GM19455 (cell line): ENCODE measurements at regions not wholly inside any gene's neighbourhood (a gene's known extent, or its start where the extent isn't known, plus 50 kb on each side); places are given as distances from the start of the nearest gene placed in this dataset.
"Not testable (repeated sequence)": the region's sequence is repeated elsewhere in the genome, so short reads cannot be mapped to it uniquely, and the experiment has no call there.

Source experiments
- ATAC-seq: cut with Tn5 transposase; IDR thresholded peaks from one replicate; pipeline ENCODE4 v1.9.1; 2021; ENCODE audit not compliant: unreplicated experiment

GRCh38 chr14:45990252-45990651, 661.3 kb downstream of the RPL10L start:
- ATAC-seq: no peak

- ATAC-seq: no peak
These were observed 675.6 kb downstream of the RPL10L start for GRCh38 chr14:45976001-45976400.

- ATAC-seq: no peak
These were observed 679.2 kb downstream of the RPL10L start for GRCh38 chr14:45972416-45972815.

DNA sequence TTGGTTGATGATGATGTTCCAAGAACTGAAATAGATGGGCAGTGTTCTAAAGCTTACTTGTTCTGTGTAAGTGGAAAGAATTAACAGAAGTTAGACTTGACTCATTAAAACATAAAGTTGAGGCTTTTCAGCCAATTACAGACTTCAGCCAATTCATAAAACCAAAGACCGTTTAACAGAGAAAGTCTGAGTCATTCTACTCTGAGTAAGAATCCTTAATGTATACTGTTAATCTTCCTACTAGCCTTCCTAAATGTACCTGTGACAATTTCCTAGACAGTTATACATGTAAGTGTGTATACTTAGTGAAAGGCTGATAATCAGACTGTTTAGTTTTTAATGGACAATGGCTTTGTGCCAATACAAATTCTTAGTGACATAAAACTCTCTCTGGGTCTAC, 681.0 kb downstream of the RPL10L start:
- ATAC-seq: no peak

DNA sequence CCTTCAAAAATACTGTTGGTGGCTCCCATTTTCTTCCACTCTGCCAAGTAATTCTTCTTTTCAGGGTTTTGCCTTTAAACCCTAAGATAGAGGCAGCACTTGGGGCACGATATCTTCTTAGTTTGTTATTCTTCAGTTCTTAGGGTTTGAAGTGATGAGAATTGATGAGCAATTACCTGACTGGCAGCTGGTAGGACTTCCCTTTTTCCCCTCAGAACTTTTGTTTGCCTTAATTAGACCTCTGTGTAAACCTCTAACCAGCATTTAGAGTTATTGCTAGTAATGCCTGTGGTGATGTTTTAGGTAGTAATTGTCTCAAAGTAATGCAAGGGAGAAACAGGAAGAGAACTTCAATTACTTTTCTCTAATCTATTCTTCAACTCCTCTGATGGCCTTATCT, 683.5 kb downstream of the RPL10L start:
- ATAC-seq: no peak

DNA sequence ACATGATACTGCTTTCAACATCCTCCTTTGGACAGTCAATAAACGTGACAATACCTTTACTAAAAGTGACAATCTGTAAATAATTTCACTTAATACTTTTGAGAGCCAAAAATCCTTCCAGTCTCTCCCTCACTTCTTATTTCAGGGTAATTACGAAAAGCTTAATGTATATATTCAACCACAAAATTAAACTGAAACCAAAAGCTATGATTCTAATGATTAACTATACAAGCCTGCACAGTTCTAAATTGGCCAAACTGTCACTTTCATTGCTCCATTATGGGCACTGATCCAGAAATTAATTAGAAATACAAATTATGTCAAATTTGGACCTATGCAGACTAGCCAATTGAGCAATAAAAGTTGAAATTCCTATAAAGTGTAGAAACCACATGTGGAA, 696.5 kb upstream of the MIS18BP1 start:
- ATAC-seq: no peak

DNA sequence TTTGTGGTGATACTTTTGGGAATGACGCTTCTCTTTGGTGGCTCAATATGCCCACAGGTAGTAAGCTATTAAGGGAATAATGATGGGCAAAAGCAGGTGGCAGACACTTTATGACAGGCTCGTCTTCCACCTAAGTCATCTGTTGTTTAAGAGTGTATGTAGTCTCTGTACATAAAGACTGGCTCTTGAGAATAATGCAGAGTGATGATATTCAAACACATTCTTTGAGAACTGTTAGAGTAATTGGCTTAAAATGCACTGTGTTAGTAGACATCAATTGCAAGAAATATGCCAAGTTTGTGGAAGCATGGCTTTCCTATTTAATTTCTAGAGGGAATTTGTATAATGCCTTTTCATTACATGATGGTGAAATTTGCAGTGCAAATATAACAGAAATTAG, 694.8 kb upstream of the MIS18BP1 start:
- no peak for ATAC-seq

DNA sequence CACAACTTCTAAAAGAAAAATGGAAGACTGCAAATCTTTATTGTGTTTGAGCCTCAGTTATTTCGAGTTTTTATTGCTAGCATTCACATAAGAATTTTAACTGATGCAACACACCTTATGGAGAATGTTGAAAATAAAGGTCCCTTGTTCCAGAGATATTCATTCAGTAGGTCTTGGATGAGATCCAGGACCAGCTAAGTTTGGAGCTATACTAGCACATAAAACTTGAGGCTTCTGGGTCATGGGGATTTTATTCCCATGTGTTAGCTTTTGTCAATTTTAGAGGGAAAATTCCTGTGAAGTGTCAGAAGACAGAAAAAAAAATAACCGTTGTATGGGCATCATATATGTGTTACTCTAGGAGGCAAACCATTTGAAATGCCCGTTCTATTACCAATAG, 693.2 kb upstream of the MIS18BP1 start:
- no peak for ATAC-seq

- no peak for ATAC-seq
These were observed 687.3 kb upstream of the MIS18BP1 start for GRCh38 chr14:45940318-45940717.

GRCh38 chr14:45939572-45939971, 686.6 kb upstream of the MIS18BP1 start:
- ATAC-seq: no peak

DNA sequence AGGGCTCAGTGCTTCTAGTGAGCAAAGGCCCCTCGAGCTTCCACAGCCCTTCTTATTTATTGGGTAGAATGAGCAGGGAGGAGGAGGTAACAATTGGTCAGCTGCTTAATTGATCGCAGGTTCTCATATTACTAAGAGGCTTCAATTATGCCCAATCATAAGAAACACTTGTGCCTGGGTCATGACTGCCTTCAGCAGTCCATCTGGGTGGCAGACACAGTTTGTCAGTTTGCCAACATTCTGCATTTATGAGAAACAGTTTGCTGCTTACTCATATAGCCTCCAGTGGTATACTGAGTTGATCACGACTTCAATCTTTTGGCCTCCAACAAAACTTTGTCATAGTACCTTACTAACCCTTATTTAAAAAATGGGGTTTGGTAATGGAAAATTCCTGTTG, 667.0 kb upstream of the MIS18BP1 start:
- ATAC-seq: not testable (repeated sequence)

GRCh38 chr14:45916340-45916953, 663.4 kb upstream of the MIS18BP1 start:
- no peak for ATAC-seq

DNA sequence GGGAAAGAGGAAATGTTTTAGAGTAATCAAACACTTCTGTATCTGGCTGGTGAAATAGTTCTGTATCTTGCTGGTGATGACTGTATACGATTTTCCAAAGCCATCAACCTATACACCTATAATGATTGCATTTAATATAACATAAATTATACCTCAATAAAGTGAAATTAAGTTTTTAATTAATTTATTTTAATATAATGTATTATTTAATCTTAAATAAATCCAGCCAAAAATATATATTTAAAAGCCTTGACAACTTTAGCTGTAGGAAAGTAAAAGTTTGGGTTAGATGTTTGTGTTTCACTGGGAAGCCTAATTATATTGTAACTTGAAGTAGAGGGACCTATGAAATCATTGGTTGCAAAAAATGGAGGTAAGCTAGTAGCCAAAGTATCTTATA, 654.8 kb upstream of the MIS18BP1 start:
- no peak for ATAC-seq

DNA sequence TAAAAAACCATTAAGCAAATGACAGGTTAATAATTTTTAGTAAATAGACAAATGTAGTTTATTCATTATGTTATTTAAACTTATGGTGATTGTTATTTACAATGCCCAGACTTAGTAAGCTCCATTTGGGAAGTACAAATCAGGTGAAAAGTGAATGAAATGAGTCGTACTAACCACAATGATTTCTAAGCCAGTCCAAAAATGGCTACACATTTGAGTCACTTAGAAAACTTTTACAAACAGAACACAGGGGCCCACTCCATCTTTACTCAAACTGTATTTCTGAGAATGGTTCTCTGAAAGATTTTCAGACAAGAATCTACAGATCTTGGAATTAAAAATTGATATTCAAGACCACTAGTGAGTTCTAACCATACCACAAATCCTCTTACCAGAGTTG, 653.3 kb upstream of the MIS18BP1 start:
- ATAC-seq: no peak

DNA sequence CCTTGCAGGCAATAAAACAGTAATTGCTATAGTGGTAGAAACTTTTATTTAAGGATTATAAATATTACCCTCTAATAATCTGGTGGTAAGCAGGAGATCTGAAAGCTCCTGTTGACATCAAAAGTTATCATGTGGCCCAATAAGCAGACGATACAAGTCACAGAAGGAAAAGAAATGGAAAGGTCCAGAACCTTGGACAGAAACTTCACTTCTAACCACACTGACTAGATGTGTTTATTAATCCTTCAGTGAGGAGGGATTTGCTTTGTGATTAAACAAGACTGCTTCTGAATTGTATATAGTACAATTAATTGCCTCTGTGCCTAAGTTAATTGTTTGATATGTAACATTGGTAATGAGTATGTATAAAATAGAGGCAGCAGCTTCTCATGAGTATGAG, 652.7 kb upstream of the MIS18BP1 start:
- ATAC-seq: no peak

DNA sequence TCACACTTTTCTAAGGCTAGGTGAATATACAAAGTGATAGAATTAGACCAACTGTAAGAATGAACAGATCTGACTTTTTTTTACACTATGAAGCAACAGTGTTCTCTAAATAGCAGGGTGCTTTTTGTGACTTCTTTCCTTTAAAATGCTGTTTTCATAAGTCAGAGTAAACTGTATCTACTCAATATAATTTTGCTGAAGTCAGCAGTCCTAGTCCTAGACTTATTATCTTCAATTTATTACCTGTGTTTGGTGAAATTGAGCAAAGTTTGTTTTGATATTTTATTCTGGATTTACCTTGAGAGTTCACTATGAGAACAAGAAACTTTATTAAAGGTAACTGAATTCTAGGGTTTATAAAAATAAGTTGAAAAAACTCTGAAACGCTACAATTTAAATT, 651.3 kb upstream of the MIS18BP1 start:
- no peak for ATAC-seq

GRCh38 chr14:45902241-45902640, 649.2 kb upstream of the MIS18BP1 start:
- ATAC-seq: no peak

DNA sequence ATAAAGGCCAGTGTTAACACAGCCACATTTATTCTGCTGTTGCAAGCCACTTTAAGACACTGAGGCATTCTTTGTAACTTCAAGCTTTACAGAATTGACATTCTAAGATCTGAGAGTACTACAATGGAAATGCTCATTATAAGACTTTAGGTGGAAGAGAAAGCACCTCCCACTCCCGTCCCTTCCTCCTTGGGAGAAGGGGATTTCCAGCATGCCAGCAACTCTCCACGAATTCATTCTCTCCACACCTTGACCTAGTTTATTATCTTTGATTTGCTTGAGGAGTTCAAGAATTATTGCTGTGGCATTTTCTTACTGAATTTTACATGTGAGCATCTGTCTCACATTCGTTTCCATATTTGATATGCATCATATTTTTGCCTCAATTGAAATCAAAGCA, 644.4 kb upstream of the MIS18BP1 start:
- no peak for ATAC-seq

- no peak for ATAC-seq
These were observed 640.1 kb upstream of the MIS18BP1 start for GRCh38 chr14:45893127-45893526.

DNA sequence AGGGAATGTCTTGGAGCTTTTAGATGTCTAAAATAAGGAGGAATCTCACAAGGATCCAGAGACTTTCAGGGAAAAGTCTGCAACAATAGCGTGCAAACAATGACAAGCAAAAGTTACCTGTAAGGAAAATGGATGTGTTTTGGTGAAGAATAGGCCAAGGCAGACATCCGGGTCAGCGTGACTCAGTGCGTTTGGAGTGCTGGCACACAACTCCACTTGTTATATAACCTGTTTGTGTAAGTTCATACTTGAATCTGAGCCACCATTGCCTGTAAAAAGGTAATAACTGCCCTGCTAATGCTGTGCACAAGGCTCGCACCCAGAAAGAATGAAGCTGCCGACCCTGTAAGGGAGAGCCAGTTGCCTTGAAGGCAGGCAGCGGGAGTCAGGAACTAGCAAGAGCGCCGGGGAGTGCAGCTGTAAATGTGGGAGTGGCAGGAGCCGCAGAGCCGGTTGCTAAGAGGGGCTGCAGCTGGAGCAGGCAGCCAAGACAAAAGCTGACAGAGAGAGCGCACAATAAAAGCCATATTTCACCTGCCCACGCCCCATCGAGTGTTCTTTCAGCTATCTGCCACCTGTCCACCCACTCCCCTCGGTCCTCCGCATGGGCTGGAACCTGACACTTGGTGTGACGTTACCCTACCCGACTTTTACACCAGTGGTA, 638.5 kb upstream of the MIS18BP1 start:
- ATAC-seq: no peak

- not testable (repeated sequence) for ATAC-seq
These were observed 635.8 kb upstream of the MIS18BP1 start for GRCh38 chr14:45888766-45889285.

GRCh38 chr14:45877981-45878380, 625.0 kb upstream of the MIS18BP1 start:
- ATAC-seq: no peak

DNA sequence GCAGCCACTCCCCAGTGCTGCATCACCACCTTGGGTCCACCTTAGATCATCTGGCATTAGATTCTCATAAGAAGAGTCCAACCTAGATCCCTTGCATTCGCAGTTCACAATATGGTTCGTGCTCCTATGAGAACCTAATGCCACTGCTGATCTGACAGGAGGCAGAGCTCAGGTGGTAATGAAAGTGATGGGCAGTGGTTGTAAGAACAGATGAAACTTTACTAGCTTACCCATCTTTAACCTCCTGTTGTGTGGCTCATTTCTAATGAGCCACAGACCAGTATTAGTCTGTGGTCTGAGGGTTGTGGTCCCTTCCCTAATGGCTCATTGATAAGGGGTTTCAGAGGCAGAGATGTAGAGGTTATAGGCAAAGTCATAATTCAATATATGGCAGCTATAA, 615.9 kb upstream of the MIS18BP1 start:
- ATAC-seq: peak; percentile 24
